Breast epithelium (tissue), 4 donors: ENCODE measurements at regions not wholly inside any gene's neighbourhood (a gene's known extent, or its start where the extent isn't known, plus 50 kb on each side); places are given as distances from the start of the nearest gene placed in this dataset.

Experiments used
- DNase-seq, 2 donors: peaks; one replicate each; pipeline ENCODE4 v3.0.0-alpha.2; 2019; ENCODE audit warnings: low spot score in 2 of 2
- H3K27ac ChIP-seq, 2 donors: fragments of 200-600 bp; sonication (generic) in 1 of 2; one replicate each; pipeline ENCODE4 v1.5.1; 2016 to 2019; ENCODE audit warnings: mild to moderate bottlenecking in 1 of 2
- H3K27me3 ChIP-seq, 2 donors: fragments of 200-600 bp; sonication (generic) in 1 of 2; one replicate each; pipeline versions ENCODE4 v1.5.1 to v1.6.0; 2017 to 2019; ENCODE audit warnings: control low read depth in 1 of 2, mild to moderate bottlenecking in 1 of 2
- H3K36me3 ChIP-seq: fragments of 200-600 bp; one replicate; pipeline ENCODE4 v1.5.1; 2019
- H3K4me1 ChIP-seq, 2 donors: fragments of 200-600 bp; sonication (generic); one replicate each; pipeline ENCODE4 v1.5.1; 2016 to 2019; ENCODE audit warnings: control low read depth in 1 of 2
- H3K4me3 ChIP-seq, 3 donors: fragments of 200-600 bp; sonication (generic); 1 replicate in 2 of 3; 2 replicates in 1 of 3; pipeline ENCODE4 v1.5.1; 2016 to 2019; ENCODE audit warnings: mild to moderate bottlenecking in 3 of 3, moderate library complexity in 2 of 3
- H3K9me3 ChIP-seq, 2 donors: fragments of 200-600 bp; sonication (generic) in 1 of 2; one replicate each; pipeline ENCODE4 v1.5.1; 2016 to 2019; ENCODE audit warnings: control low read depth in 1 of 2
- CTCF ChIP-seq, 3 donors: fragments of 450-650 bp; IDR thresholded peaks; one replicate each; pipeline ENCODE4 v1.5.1; 2016 to 2017; ENCODE audit warnings: antibody characterized with exemption in 3 of 3, mild to moderate bottlenecking in 3 of 3, moderate library complexity in 3 of 3
- POLR2A ChIP-seq: fragments of 450-650 bp; IDR thresholded peaks from one replicate; pipeline ENCODE4 v1.6.1; 2016; ENCODE audit warnings: antibody characterized with exemption, mild to moderate bottlenecking, moderate library complexity
- POLR2AphosphoS5 ChIP-seq, 3 donors: sonication (generic); formaldehyde crosslinking; IDR thresholded peaks; one replicate each; pipeline ENCODE4 v1.6.1; 2017; ENCODE audit warnings: antibody characterized with exemption in 3 of 3
- intact Hi-C: fragments of 100-400 bp; cut with DNase I; formaldehyde crosslinking; loops from one replicate; pipeline ENCODE4 v1.15.1; 2023; ENCODE audit warnings: low total_unique reads

- Histone ChIP-seq H3K27me3 (peaks cover 0 to 18% of the 10 kb centered on the region in 2 donors), H3K4me3 (no peak overlapping the region), H3K9me3 (no peaks in the 10 kb centered on the region), H3K36me3 (no peaks in the 10 kb centered on the region), H3K27ac (no peak overlapping the region), H3K4me1 (no peaks in the 10 kb centered on the region)
- no peak for TF ChIP-seq POLR2A
- TF ChIP-seq CTCF (IDR thresholded peaks at IDR 0.05) = no peak
- TF ChIP-seq POLR2AphosphoS5 (IDR thresholded peaks at IDR 0.05) = no peak
- peak in 1 of 2 donors; percentile 6 for DNase-seq
- intact Hi-C loops = no loop called here
These were observed 212.3 kb downstream of the ERMARD start for GRCh38 chr6:169963581-169964297.

- no peaks in the 10 kb centered on the region for H3K36me3 ChIP-seq
- H3K4me3 ChIP-seq = peak overlapping the region; percentile 43 to 75 (median 45)
- H3K27me3 ChIP-seq = peaks cover 0 to 18% of the 10 kb centered on the region in 2 donors
- H3K4me1 ChIP-seq = no peaks in the 10 kb centered on the region
- intact Hi-C loops = no loop called here
- peak in 1 of 2 donors; percentile 9 for DNase-seq
- peak overlapping the region in 1 of 2 donors; percentile 80 for H3K27ac ChIP-seq
- no peaks in the 10 kb centered on the region for H3K9me3 ChIP-seq
- no peak for TF ChIP-seq CTCF (IDR thresholded peaks at IDR 0.05)
- no peak for TF ChIP-seq POLR2A
- no peak for TF ChIP-seq POLR2AphosphoS5 (IDR thresholded peaks at IDR 0.05)
These were observed 211.4 kb downstream of the ERMARD start for GRCh38 chr6:169962604-169963469.

GRCh38 chr6:169961772-169962561 lies 210.5 kb downstream of the ERMARD start:
- peak overlapping the region in 1 of 2 donors; percentile 80 for H3K27ac ChIP-seq
- TF ChIP-seq POLR2AphosphoS5 (IDR thresholded peaks at IDR 0.05) (no peak), CTCF (IDR thresholded peaks at IDR 0.05) (peak in 1 of 3 donors; percentile 28)
- H3K4me3 ChIP-seq = peak overlapping the region; percentile 43 to 75 (median 45)
- H3K36me3 ChIP-seq = no peaks in the 10 kb centered on the region
- H3K9me3 ChIP-seq = no peaks in the 10 kb centered on the region
- no peaks in the 10 kb centered on the region for H3K4me1 ChIP-seq
- peaks cover 0 to 18% of the 10 kb centered on the region in 2 donors for H3K27me3 ChIP-seq
- intact Hi-C loops = no loop called here
- peak; percentile 16 to 50 for DNase-seq

GRCh38 chr6:169960886-169961611 lies 209.6 kb downstream of the ERMARD start:
- TF ChIP-seq POLR2A (no peak), POLR2AphosphoS5 (IDR thresholded peaks at IDR 0.05) (no peak), CTCF (IDR thresholded peaks at IDR 0.05) (no peak)
- H3K36me3 ChIP-seq = no peaks in the 10 kb centered on the region
- H3K4me1 ChIP-seq = no peaks in the 10 kb centered on the region
- no peaks in the 10 kb centered on the region for H3K9me3 ChIP-seq
- DNase-seq = peak; percentile 12 to 48
- peak overlapping the region in 1 of 3 donors; percentile 75 for H3K4me3 ChIP-seq
- intact Hi-C loops = no loop called here
- H3K27ac ChIP-seq = peak overlapping the region in 1 of 2 donors; percentile 80
- peaks cover 0 to 18% of the 10 kb centered on the region in 2 donors for H3K27me3 ChIP-seq
